HFF-Myc (cell line): ENCODE measurements at regions not wholly inside any gene's neighbourhood (a gene's known extent, or its start where the extent isn't known, plus 50 kb on each side); places are given as distances from the start of the nearest gene placed in this dataset.
"Not testable (repeated sequence)": the region's sequence is repeated elsewhere in the genome, so short reads cannot be mapped to it uniquely, and the experiment has no call there.

Experiments used
- DNase-seq: peaks from one replicate; pipeline ENCODE4 v3.0.0-alpha.2; 2011; ENCODE audit warnings: low read depth; ENCODE audit errors: extremely low read depth
- H3K4me3 ChIP-seq: replicated peaks from 2 replicates; pipeline ENCODE4 v1.5.1; 2011; ENCODE audit warnings: low read depth, mild to moderate bottlenecking, control low read depth, low read length
- TF ChIP-seq, protein P1 (sequence below): IDR thresholded peaks from 2 replicates; pipeline ENCODE4 v1.5.1; 2012; ENCODE audit warnings: mild to moderate bottlenecking, low read depth, low read length, control low read depth; ENCODE audit errors: missing control alignments

DNA sequence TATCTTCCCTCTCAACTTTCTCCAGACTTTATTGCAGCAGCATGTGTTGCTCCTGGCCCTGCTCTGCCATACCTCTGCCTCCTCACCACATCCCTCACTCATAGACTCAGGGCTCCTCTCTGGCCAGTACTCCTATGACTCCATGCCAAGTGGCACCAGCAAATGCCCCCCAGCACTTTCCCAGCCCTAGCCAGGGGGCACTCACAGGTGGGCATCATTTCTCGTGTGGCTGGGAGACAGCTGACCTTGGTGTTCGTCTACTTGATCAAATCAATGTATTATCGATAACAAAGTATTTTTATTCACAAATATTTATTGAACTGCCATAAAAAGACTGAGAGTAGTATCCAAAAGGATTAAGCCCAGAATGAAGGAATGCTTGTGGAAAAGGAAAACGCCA is 418.2 kb downstream of the FAM72C start:
- no peak overlapping the region for H3K4me3 ChIP-seq
- no peak for DNase-seq
- TF ChIP-seq, protein P1, sequence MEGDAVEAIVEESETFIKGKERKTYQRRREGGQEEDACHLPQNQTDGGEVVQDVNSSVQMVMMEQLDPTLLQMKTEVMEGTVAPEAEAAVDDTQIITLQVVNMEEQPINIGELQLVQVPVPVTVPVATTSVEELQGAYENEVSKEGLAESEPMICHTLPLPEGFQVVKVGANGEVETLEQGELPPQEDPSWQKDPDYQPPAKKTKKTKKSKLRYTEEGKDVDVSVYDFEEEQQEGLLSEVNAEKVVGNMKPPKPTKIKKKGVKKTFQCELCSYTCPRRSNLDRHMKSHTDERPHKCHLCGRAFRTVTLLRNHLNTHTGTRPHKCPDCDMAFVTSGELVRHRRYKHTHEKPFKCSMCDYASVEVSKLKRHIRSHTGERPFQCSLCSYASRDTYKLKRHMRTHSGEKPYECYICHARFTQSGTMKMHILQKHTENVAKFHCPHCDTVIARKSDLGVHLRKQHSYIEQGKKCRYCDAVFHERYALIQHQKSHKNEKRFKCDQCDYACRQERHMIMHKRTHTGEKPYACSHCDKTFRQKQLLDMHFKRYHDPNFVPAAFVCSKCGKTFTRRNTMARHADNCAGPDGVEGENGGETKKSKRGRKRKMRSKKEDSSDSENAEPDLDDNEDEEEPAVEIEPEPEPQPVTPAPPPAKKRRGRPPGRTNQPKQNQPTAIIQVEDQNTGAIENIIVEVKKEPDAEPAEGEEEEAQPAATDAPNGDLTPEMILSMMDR = no peak

DNA sequence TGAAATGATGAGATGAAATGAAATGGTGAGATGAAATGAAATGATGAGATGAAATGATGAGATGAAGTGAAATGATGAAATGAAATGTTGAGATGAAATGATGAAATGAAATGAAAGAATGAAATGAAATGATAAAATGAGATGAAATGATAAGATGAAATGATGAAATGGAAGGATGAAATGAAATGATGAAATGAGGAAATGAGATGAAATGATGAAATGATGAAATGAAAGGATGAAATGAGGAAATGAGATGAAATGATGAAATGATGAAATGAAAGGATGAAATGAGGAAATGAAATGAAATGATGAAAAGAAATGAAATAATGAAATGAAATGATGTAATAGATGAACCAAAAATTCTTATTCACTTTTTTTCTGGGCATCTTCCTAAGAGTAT is 467.1 kb downstream of the FAM72C start:
- H3K4me3 ChIP-seq, DNase-seq: not testable (repeated sequence)

DNA sequence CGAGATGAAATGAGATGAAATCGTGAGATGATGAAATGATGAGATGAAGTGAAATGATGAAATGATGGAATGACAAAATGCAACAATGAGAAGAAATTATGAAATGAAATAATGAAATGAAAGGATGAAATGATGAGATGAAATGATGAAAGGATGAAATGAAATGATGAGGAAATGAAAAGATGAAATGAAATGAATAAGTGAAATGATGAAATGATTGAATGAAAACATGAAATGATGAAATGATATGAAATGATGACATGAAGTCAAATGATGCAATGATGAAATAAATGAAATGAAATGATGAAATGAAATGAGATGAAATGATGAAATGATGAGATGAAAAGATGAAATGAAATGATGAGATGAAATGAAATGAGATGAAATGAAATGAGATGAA is 467.7 kb downstream of the FAM72C start:
- H3K4me3 ChIP-seq, DNase-seq: not testable (repeated sequence)

DNA sequence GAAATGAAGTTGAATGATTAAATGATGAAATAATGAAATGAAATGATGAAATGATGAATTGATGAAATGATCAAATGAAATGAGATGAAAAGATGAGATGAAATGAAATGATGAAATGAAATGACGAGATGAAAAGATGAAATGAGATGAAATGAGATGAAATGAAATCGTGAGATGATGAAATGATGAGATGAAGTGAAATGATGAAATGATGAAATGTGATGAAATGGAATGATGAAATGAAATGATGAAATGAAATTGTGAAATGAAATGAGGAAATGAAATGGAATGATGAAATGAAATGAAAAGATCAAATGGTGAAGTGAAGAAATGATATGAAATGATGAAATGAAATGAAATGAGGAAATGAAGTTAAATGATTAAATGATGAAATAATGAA is 468.7 kb downstream of the FAM72C start:
- DNase-seq, H3K4me3 ChIP-seq: not testable (repeated sequence)

DNA sequence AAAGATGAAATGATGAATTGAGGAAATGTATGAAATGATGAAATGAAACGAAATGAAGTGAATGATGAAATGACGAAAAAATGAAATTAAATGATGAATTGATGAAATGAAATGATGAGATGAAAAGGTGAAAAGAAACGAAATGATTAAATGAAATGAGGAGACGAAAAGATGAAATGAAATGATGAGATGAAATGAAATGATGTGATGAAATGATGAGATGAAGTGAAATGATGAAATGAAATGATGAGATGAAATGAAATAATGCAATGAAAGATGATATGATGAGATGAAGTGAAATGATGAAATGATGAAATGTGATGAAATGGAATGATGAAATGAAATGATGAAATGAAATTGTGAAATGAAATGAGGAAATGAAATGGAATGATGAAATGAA is 469.7 kb downstream of the FAM72C start:
- not testable (repeated sequence) for DNase-seq, H3K4me3 ChIP-seq

DNA sequence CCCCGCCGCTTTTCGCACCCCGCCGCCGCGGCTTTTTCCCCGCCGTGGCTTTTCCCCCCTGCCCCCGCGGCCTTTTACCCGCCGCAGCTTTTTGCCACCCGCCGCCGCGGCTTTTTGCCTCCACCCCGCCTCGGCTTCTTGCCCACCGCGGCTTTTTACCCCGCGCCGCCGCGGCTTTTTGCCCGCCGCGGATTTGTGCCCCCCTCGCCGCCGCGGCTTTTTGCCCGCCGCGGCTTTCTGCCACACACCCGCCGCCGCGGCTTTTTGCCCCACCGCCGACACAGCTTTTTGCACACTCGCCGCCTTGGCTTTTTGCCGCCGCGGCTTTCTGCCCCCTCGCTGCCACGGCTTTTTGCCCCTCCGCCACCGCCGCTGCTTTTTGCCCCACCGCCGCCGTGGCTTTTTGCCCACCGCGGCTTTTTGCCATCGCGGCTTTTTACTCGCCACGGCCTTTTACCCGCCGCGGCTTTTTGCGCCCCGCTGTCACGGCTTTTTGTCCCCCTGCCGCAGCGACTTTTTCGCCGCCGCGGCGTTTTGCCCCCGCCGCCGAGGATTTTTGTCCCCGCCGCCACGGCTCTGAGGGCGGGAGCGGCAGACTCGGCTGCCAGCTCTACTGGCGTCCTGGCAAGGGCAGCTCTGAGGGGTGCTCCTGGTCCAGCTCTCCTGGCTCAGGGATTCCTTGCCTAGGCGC is 473.6 kb downstream of the FAM72C start:
- DNase-seq, H3K4me3 ChIP-seq: not testable (repeated sequence)

DNA sequence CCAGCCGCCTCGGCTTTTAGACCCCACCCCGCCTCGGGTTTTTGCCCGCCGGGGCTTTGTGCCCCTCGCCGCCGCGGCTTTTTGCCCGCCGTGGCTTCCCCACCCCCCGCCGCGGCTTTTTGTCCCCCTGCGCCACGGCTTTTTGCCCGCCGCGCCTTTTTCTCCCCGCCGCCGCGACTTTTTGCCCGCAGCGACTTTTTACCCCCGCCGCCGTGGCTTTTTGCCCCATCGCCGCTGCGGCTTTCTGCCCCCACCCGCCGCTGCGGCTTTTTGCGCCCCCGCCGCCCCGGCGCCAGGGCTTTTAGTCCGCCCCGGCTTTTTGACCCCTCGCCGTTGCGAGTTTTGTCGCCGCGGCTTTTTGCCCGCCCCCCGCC is 474.4 kb downstream of the FAM72C start:
- H3K4me3 ChIP-seq = no peak overlapping the region
- TF ChIP-seq, protein P1 = no peak
- no peak for DNase-seq

DNA sequence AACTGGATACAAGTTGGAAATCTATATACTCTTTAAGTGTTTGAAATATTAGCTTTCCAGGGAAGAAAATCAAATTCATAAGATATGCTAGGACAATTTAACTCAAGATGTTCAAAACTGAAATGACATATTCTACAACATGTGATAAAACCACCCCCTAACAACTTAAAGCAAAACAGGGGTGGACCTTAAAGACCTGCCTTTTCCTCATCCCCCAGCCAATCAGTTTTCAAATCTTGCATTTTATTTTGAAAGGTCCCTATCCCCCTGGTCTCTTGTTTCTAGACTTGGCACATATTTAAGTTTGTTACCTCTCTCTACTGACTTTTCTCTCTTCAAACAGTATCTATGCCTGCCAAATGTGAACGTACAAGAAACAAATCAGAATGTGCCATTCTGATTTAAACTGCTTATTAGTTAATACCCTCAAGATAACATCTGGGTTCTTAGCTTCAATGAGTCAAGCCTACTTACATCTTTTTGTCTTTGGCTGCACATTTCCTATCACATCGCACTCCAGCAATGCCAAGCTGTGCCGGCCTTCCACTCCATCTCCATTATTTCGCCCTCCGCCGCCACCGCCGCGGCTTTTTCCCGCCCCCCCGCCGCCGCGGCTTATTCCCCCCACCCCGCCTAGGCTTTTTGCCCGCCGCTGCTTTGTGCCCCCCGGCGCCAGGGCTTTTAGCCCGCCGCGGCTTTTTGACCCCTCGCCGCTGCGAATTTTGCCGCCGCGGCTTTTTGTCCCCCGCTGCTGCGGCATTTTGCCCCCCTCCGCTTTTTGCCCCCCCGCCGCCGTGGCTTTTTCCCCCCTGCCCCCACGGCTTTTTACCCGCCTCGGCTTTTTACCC is 475.0 kb downstream of the FAM72C start:
- not testable (repeated sequence) for DNase-seq, H3K4me3 ChIP-seq
